SW480 (cell line): ENCODE measurements at regions not wholly inside any gene's neighbourhood (a gene's known extent, or its start where the extent isn't known, plus 50 kb on each side); places are given as distances from the start of the nearest gene placed in this dataset.

Experiments
- DNase-seq: peaks from one replicate; pipeline ENCODE4 v3.0.0-alpha.2; 2016; ENCODE audit warnings: low spot score

- no peak for DNase-seq
These were observed 161.7 kb upstream of the FN1 start for GRCh38 chr2:215597577-215597976.

- no peak for DNase-seq
These were observed 158.9 kb upstream of the FN1 start for GRCh38 chr2:215594766-215595165.

- DNase-seq, result no peak
These were observed 154.3 kb upstream of the FN1 start for GRCh38 chr2:215590010-215590745.

- DNase-seq, result no peak
These were observed 148.0 kb upstream of the FN1 start for GRCh38 chr2:215583881-215584280.

- no peak for DNase-seq
These were observed 143.9 kb upstream of the FN1 start for GRCh38 chr2:215579809-215580208.

- no peak for DNase-seq
These were observed 141.5 kb upstream of the FN1 start for GRCh38 chr2:215577356-215577755.

- DNase-seq, result no peak
These were observed 140.7 kb upstream of the FN1 start for GRCh38 chr2:215576572-215576971.

GRCh38 chr2:215573496-215573895 lies 137.6 kb upstream of the FN1 start:
- DNase-seq, result no peak

GRCh38 chr2:215572341-215572848 lies 136.5 kb upstream of the FN1 start:
- DNase-seq, result no peak

- DNase-seq, result no peak
These were observed 135.8 kb upstream of the FN1 start for GRCh38 chr2:215571689-215572088.

- no peak for DNase-seq
These were observed 131.6 kb upstream of the FN1 start for GRCh38 chr2:215567504-215567903.

GRCh38 chr2:215565897-215566296 lies 130.0 kb upstream of the FN1 start:
- DNase-seq, result no peak

GRCh38 chr2:215557701-215558100 lies 121.8 kb upstream of the FN1 start:
- no peak for DNase-seq

- no peak for DNase-seq
These were observed 121.1 kb upstream of the FN1 start for GRCh38 chr2:215556979-215557378.

- no peak for DNase-seq
These were observed 119.0 kb upstream of the FN1 start for GRCh38 chr2:215554689-215555498.

GRCh38 chr2:215553946-215554345 lies 118.1 kb upstream of the FN1 start:
- DNase-seq, result no peak

GRCh38 chr2:215552144-215552580 lies 116.3 kb upstream of the FN1 start:
- DNase-seq, result no peak

GRCh38 chr2:215550331-215550730 lies 114.5 kb upstream of the FN1 start:
- DNase-seq, result no peak

GRCh38 chr2:215548714-215549113 lies 112.8 kb upstream of the FN1 start:
- DNase-seq, result no peak

- no peak for DNase-seq
These were observed 106.8 kb upstream of the FN1 start for GRCh38 chr2:215542690-215543089.

- DNase-seq, result no peak
These were observed 104.8 kb upstream of the FN1 start for GRCh38 chr2:215540658-215541057.

GRCh38 chr2:215537611-215538010 lies 101.7 kb upstream of the FN1 start:
- DNase-seq, result no peak

- no peak for DNase-seq
These were observed 100.6 kb upstream of the FN1 start for GRCh38 chr2:215536510-215536909.
